A549 (cell line): ENCODE measurements at regions not wholly inside any gene's neighbourhood (a gene's known extent, or its start where the extent isn't known, plus 50 kb on each side); places are given as distances from the start of the nearest gene placed in this dataset.

Experiments used
- ATAC-seq, 2 experiments: fragments of 200-7000 bp in 1 of 2; fragments of >200 bp in 1 of 2; cut with Nextera tagmentation in 1 of 2; cut with Tn5 transposase in 1 of 2; 3 replicates each; pipeline versions ENCODE4 v1.8.0 to v1.9.1; 2018 to 2020; ENCODE audit warnings: mild to moderate bottlenecking in 1 of 2, moderate library complexity in 1 of 2
- CTCF ChIA-PET: fragments of 300-600 bp; sonication (Branson Sonifier 250); formaldehyde crosslinking; extraction: SDS; loops from one replicate; lab custom pipeline; 2021; ENCODE audit warnings: antibody characterized with exemption, inconsistent platforms; lab: Yijun Ruan, JAX
- POLR2A ChIA-PET: fragments of 350-600 bp; formaldehyde crosslinking; extraction: SDS; loops from one replicate; lab custom pipeline; 2021; ENCODE audit warnings: antibody characterized with exemption, inconsistent platforms; lab: Yijun Ruan, JAX
- DNase-seq, 2 experiments: peaks; one replicate each; pipeline versions ENCODE4 v3.0.0 to v3.0.0-alpha.2; 2011 to 2016; ENCODE audit warnings: low read depth in 1 of 2, low spot score in 1 of 2
- FAIRE-seq: peaks from 2 replicates; lab custom pipeline; 2011; peaks lifted over from hg19 to GRCh38; lab: Jason Lieb, UNC
- H3K27ac ChIP-seq, 2 experiments: fragments of >200 bp; sonication (Bioruptor Twin); formaldehyde crosslinking; 3 replicates each; pipeline ENCODE4 v1.5.1; 2016 to 2017
- H3K4me1 ChIP-seq: fragments of >200 bp; sonication (Bioruptor Twin); formaldehyde crosslinking; 3 replicates; pipeline ENCODE4 v1.6.1; 2016
- H3K4me2 ChIP-seq: fragments of >200 bp; sonication (Bioruptor Twin); formaldehyde crosslinking; 3 replicates; pipeline ENCODE4 v1.6.1; 2016
- H3K4me3 ChIP-seq: fragments of >200 bp; sonication (Bioruptor Twin); formaldehyde crosslinking; 3 replicates; pipeline ENCODE4 v1.5.1; 2016
- H3K9me3 ChIP-seq: fragments of >200 bp; sonication (Bioruptor Twin); formaldehyde crosslinking; 3 replicates; pipeline ENCODE4 v1.6.1; 2016
- BCL3 ChIP-seq: fragments of >200 bp; sonication (Bioruptor Twin); formaldehyde crosslinking; IDR thresholded peaks from 3 replicates; pipeline ENCODE4 v1.6.1; 2016
- CBX2 ChIP-seq: fragments of 200-600 bp; sonication (generic); IDR thresholded peaks from 2 replicates; pipeline ENCODE4 v1.6.1; 2016; ENCODE audit warnings: low read depth, mild to moderate bottlenecking, borderline replicate concordance
- CEBPB ChIP-seq, 2 experiments: fragments of >200 bp in 1 of 2; sonication (Bioruptor Twin) in 1 of 2; formaldehyde crosslinking in 1 of 2; IDR thresholded peaks; 2 replicates each; pipeline ENCODE4 v1.6.1; 2012 to 2016
- FOSB ChIP-seq: fragments of 250-450 bp; sonication (Bioruptor Pico); IDR thresholded peaks from 2 replicates; pipeline ENCODE4 v1.5.0; 2020; ENCODE audit warnings: mild to moderate bottlenecking, moderate library complexity
- FOSL2 ChIP-seq, 2 experiments: fragments of 450-650 bp in 1 of 2; fragments of >200 bp in 1 of 2; sonication (Bioruptor Twin) in 1 of 2; formaldehyde crosslinking; IDR thresholded peaks; 2 replicates each; pipeline versions ENCODE4 v1.5.0 to v1.6.1; 2016 to 2020; ENCODE audit warnings: mild to moderate bottlenecking in 1 of 2, moderate library complexity in 1 of 2
- HMGXB4 ChIP-seq: fragments of 250-450 bp; sonication (Bioruptor Pico); IDR thresholded peaks from 2 replicates; pipeline ENCODE4 v1.5.0; 2021; ENCODE audit warnings: mild to moderate bottlenecking, moderate library complexity, borderline replicate concordance
- JUN ChIP-seq, 2 experiments: fragments of >200 bp; sonication (Bioruptor Twin); formaldehyde crosslinking; IDR thresholded peaks; 2 replicates in 1 of 2; 3 replicates in 1 of 2; pipeline ENCODE4 v1.6.1; 2016 to 2017
- JUNB ChIP-seq: fragments of >200 bp; sonication (Bioruptor Twin); formaldehyde crosslinking; IDR thresholded peaks from 2 replicates; pipeline ENCODE4 v1.6.1; 2016
- MYC ChIP-seq: IDR thresholded peaks from 2 replicates; pipeline ENCODE4 v1.6.1; 2012; ENCODE audit warnings: mild to moderate bottlenecking, inconsistent platforms, low read length, improper control_type of control experiment, borderline replicate concordance
- NPAS2 ChIP-seq: fragments of 250-450 bp; sonication (Bioruptor Pico); IDR thresholded peaks from 2 replicates; pipeline ENCODE4 v1.8.0; 2022; ENCODE audit warnings: mild to moderate bottlenecking, moderate library complexity, borderline replicate concordance
- POLR2A ChIP-seq: IDR thresholded peaks from 2 replicates; pipeline ENCODE4 v1.6.1; 2012; ENCODE audit warnings: mild to moderate bottlenecking, low read length
- POLR2AphosphoS2 ChIP-seq: conservative IDR thresholded peaks from 2 replicates; pipeline ENCODE4 v1.6.1; 2012; ENCODE audit warnings: low read length, improper control_type of control experiment, inconsistent platforms
- ZFP36 ChIP-seq: fragments of 450-650 bp; IDR thresholded peaks from 2 replicates; pipeline ENCODE4 v1.6.1; 2014; ENCODE audit warnings: borderline replicate concordance; ENCODE audit not compliant: partially characterized antibody
- ZNF302 ChIP-seq: fragments of 250-450 bp; sonication (Bioruptor Pico); IDR thresholded peaks from 2 replicates; pipeline ENCODE4 v1.9.0; 2021; ENCODE audit warnings: inconsistent platforms, mild to moderate bottlenecking, moderate library complexity
- ZSCAN20 ChIP-seq: fragments of 250-450 bp; sonication (Bioruptor Pico); IDR thresholded peaks from 2 replicates; pipeline ENCODE4 v1.8.0; 2022; ENCODE audit warnings: mild to moderate bottlenecking, moderate library complexity
- WGBS: methylation state at CpG from one replicate; pipeline ENCODE4 v1.1.6; 2017; ENCODE audit errors: missing lambda C conversion rate; 5-methylcytosine and 5-hydroxymethylcytosine counted together
- TF ChIP-seq, protein P1 (sequence below): IDR thresholded peaks from 2 replicates; pipeline ENCODE4 v1.6.1; 2012; ENCODE audit warnings: low read depth, borderline replicate concordance
- TF ChIP-seq, protein P2 (sequence below): IDR thresholded peaks from 2 replicates; pipeline ENCODE4 v1.6.1; 2012

GRCh38 chr3:42022355-42022754 is 60.5 kb upstream of the ULK4 start:
- ChIA-PET POLR2A (interaction anchor here (0.6 kb wide), 1 partner anchor 21 kb away, joined by 3 read pairs; no protein-coding TSS in a partner anchor), CTCF (interaction anchor here (1.2 to 2.2 kb wide), 2 partner anchors 8 to 58 kb away, joined by 4 to 6 read pairs; no protein-coding TSS in a partner anchor)
- H3K4me3 ChIP-seq: no peak overlapping the region
- WGBS: 77% methylated on average over 7 of the region's 7 CpGs
- DNase-seq: no peak
- H3K9me3 ChIP-seq: no peaks in the 10 kb centered on the region
- no peak for FAIRE-seq
- ATAC-seq: no peak
- H3K4me1 ChIP-seq: peaks cover 61% of the 10 kb centered on the region
- TF ChIP-seq, protein P1, sequence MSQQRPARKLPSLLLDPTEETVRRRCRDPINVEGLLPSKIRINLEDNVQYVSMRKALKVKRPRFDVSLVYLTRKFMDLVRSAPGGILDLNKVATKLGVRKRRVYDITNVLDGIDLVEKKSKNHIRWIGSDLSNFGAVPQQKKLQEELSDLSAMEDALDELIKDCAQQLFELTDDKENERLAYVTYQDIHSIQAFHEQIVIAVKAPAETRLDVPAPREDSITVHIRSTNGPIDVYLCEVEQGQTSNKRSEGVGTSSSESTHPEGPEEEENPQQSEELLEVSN: no peak
- TF ChIP-seq ZNF302 (CRISPR knock-in tag) (no peak), MYC (no peak), ZSCAN20 (CRISPR knock-in tag) (no peak), CEBPB (IDR thresholded peaks at IDR 0.05) (no peak), BCL3 (no peak), CBX2 (no peak), JUN (IDR thresholded peaks at IDR 0.05) (no peak), POLR2A (no peak), FOSL2 (IDR thresholded peaks at IDR 0.05) (no peak), FOSL2 (CRISPR knock-in tag; IDR thresholded peaks at IDR 0.05) (no peak), POLR2AphosphoS2 (no peak), HMGXB4 (no peak), NPAS2 (CRISPR knock-in tag) (no peak), FOSB (no peak)
- TF ChIP-seq, protein P2, sequence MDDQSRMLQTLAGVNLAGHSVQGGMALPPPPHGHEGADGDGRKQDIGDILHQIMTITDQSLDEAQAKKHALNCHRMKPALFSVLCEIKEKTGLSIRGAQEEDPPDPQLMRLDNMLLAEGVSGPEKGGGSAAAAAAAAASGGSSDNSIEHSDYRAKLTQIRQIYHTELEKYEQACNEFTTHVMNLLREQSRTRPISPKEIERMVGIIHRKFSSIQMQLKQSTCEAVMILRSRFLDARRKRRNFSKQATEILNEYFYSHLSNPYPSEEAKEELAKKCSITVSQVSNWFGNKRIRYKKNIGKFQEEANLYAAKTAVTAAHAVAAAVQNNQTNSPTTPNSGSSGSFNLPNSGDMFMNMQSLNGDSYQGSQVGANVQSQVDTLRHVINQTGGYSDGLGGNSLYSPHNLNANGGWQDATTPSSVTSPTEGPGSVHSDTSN: no peak
- TF ChIP-seq, all 56 proteins: peak for 0
- H3K27ac ChIP-seq: peak overlapping the region in 1 of 2 experiments; percentile 66; a peak in 2 of 6 replicates
- H3K4me2 ChIP-seq: no peak overlapping the region

GRCh38 chr3:42020684-42021307 is 58.9 kb upstream of the ULK4 start:
- Histone ChIP-seq H3K4me1 (peaks cover 55% of the 10 kb centered on the region), H3K27ac (peak overlapping the region; percentile 34 to 68; a peak in 4 of 6 replicates), H3K4me3 (no peak overlapping the region), H3K4me2 (peak overlapping the region; percentile 70), H3K9me3 (no peaks in the 10 kb centered on the region)
- ATAC-seq: peak; percentile 51 to 68; a peak in 3 of 6 replicates
- ChIA-PET CTCF (interaction anchor here (1.8 to 2.4 kb wide), 3 partner anchors 10 to 79 kb away, joined by 3 to 12 read pairs (median 10); no protein-coding TSS in a partner anchor), POLR2A (interaction anchor here (0.6 to 0.8 kb wide), 3 partner anchors 8 to 59 kb away, joined by 3 to 4 read pairs (median 3); partner anchors contain the start of gene ULK4)
- FAIRE-seq: no peak
- TF ChIP-seq POLR2A: no peak
- no peak for TF ChIP-seq ZFP36
- TF ChIP-seq FOSL2 (IDR thresholded peaks at IDR 0.05): peak; percentile 76
- peak; percentile 75 for TF ChIP-seq FOSL2 (CRISPR knock-in tag; IDR thresholded peaks at IDR 0.05)
- peak; percentile 65 for TF ChIP-seq JUNB
- 4% methylated on average over 2 of the region's 2 CpGs for WGBS
- DNase-seq: peak in 1 of 2 experiments; percentile 37
